ENCODE measurements at regions not wholly inside any gene's neighbourhood (a gene's known extent, or its start where the extent isn't known, plus 50 kb on each side); places are given as distances from the start of the nearest gene placed in this dataset.

GRCh38 chr11:116387641-116388040, 385.1 kb downstream of the BUD13 start:
- no peak for ATAC-seq
- no peak overlapping the region for H3K27ac Mint-ChIP-seq
- Histone ChIP-seq H3K27me3 (ENCODE audit: insufficient read depth) (no peaks in the 10 kb centered on the region), H3K4me2 (no peak overlapping the region), H3F3A (replicated peaks; ENCODE audit: low read depth) (no peaks in the 10 kb centered on the region), H2AFZ (no peak overlapping the region), H3K79me2 (replicated peaks; ENCODE audit: insufficient read depth) (no peaks in the 10 kb centered on the region), H3K27ac (ENCODE audit: low read depth) (no peak overlapping the region), H4K20me1 (replicated peaks; ENCODE audit: insufficient read depth) (no peaks in the 10 kb centered on the region), H3K36me3 (ENCODE audit: insufficient read depth) (no peaks in the 10 kb centered on the region), H3K4me1 (ENCODE audit: insufficient read depth) (peaks cover 12% of the 10 kb centered on the region), H3K9me2 (ENCODE audit: insufficient read depth) (0 out of 2 replicates have a peak, but pooled peaks cover 3% of the 10 kb centered on the region), H3K4me3 (no peak overlapping the region)
- H3K36me3 Mint-ChIP-seq (ENCODE audit: low read depth): no peaks in the 10 kb centered on the region
- DNase-seq (ENCODE audit: low spot score): no peak
- H3K4me3 Mint-ChIP-seq: no peak overlapping the region
- no peaks in the 10 kb centered on the region for H3K27me3 Mint-ChIP-seq (ENCODE audit: insufficient read depth, low read depth, poor library complexity)
- H3K9me3 Mint-ChIP-seq: no peaks in the 10 kb centered on the region
- H3K4me1 Mint-ChIP-seq: peaks cover 10% of the 10 kb centered on the region
- no peak for TF ChIP-seq CREB1 (CRISPR knock-in tag; IDR thresholded peaks at IDR 0.05; ENCODE audit: low read depth)
- no peak for TF ChIP-seq REST (IDR thresholded peaks at IDR 0.05; ENCODE audit: unreplicated experiment)
- no peak for TF ChIP-seq ZNF331 (CRISPR knock-in tag; IDR thresholded peaks at IDR 0.05; ENCODE audit: low read depth)
- TF ChIP-seq STAT1 (IDR thresholded peaks at IDR 0.05; ENCODE audit: unreplicated experiment): no peak
- no peak for TF ChIP-seq EZH2phosphoT487 (IDR thresholded peaks at IDR 0.05; ENCODE audit: unreplicated experiment)
- no peak for TF ChIP-seq JUNB (IDR thresholded peaks at IDR 0.05; ENCODE audit: unreplicated experiment)
- no peak for TF ChIP-seq ZNF462 (CRISPR knock-in tag; IDR thresholded peaks at IDR 0.05)
- TF ChIP-seq CTCF (conservative IDR thresholded peaks at IDR 0.05; ENCODE audit: low read depth in 2 of 2): no peak
- TF ChIP-seq EZH2 (IDR thresholded peaks at IDR 0.05; ENCODE audit: low read depth, unreplicated experiment): no peak
- no peak for TF ChIP-seq ETS1 (IDR thresholded peaks at IDR 0.05)
